Neural crest cell (in vitro differentiated cells): ENCODE measurements at regions not wholly inside any gene's neighbourhood (a gene's known extent, or its start where the extent isn't known, plus 50 kb on each side); places are given as distances from the start of the nearest gene placed in this dataset.

Experiments
- DNase-seq: peaks from one replicate; pipeline ENCODE4 v3.0.0; 2021; ENCODE audit warnings: low read depth, mixed read lengths, low spot score
- H3K27ac Mint-ChIP-seq: one replicate; pipeline ENCODE4 v1.8.0; 2021; ENCODE audit warnings: mild to moderate bottlenecking, mixed read lengths; ENCODE audit not compliant: unreplicated experiment
- H3K27me3 Mint-ChIP-seq: 2 replicates; pipeline ENCODE4 v1.8.0; 2021; ENCODE audit warnings: low read depth, mild to moderate bottlenecking, mixed read lengths
- H3K36me3 Mint-ChIP-seq: 2 replicates; pipeline ENCODE4 v1.8.0; 2021; ENCODE audit warnings: low read depth, mild to moderate bottlenecking, mixed read lengths
- H3K4me1 Mint-ChIP-seq: 2 replicates; pipeline ENCODE4 v1.8.0; 2021; ENCODE audit warnings: mixed read lengths
- H3K4me3 Mint-ChIP-seq: one replicate; pipeline ENCODE4 v1.8.0; 2021; ENCODE audit warnings: mild to moderate bottlenecking, mixed read lengths
- H3K9me3 Mint-ChIP-seq: 2 replicates; pipeline ENCODE4 v1.8.0; 2021; ENCODE audit warnings: mixed read lengths
- CTCF ChIP-seq: fragments of 200-600 bp; sonication (generic); conservative IDR thresholded peaks from 2 replicates; pipeline ENCODE4 v1.5.0; 2021; ENCODE audit warnings: antibody characterized with exemption, mild to moderate bottlenecking

GRCh38 chr12:124726596-124727263 is 136.9 kb downstream of the SCARB1 start:
- TF ChIP-seq CTCF: no peak
- H3K4me1 Mint-ChIP-seq: peaks cover 34% of the 10 kb centered on the region
- peaks cover 6% of the 10 kb centered on the region for H3K27me3 Mint-ChIP-seq
- DNase-seq: no peak
- peak overlapping the region; percentile 91 for H3K27ac Mint-ChIP-seq
- H3K36me3 Mint-ChIP-seq: no peaks in the 10 kb centered on the region
- H3K4me3 Mint-ChIP-seq: peak overlapping the region; percentile 31
- no peaks in the 10 kb centered on the region for H3K9me3 Mint-ChIP-seq

GRCh38 chr12:124725597-124726237 is 137.9 kb downstream of the SCARB1 start:
- Mint-ChIP-seq H3K4me1 (peaks cover 35% of the 10 kb centered on the region), H3K27ac (no peak overlapping the region), H3K27me3 (peaks cover 5% of the 10 kb centered on the region), H3K4me3 (no peak overlapping the region), H3K36me3 (no peaks in the 10 kb centered on the region), H3K9me3 (no peaks in the 10 kb centered on the region)
- DNase-seq: no peak
- no peak for TF ChIP-seq CTCF

- Mint-ChIP-seq H3K36me3 (no peaks in the 10 kb centered on the region), H3K27me3 (peaks cover 3% of the 10 kb centered on the region), H3K4me1 (peaks cover 35% of the 10 kb centered on the region), H3K4me3 (no peak overlapping the region), H3K9me3 (no peaks in the 10 kb centered on the region), H3K27ac (no peak overlapping the region)
- TF ChIP-seq CTCF: no peak
- DNase-seq: no peak
Observed at GRCh38 chr12:124725099-124725498, 138.6 kb downstream of the SCARB1 start.

GRCh38 chr12:124722878-124723277 is 140.8 kb downstream of the SCARB1 start:
- H3K9me3 Mint-ChIP-seq: no peaks in the 10 kb centered on the region
- no peak overlapping the region for H3K4me3 Mint-ChIP-seq
- no peaks in the 10 kb centered on the region for H3K36me3 Mint-ChIP-seq
- DNase-seq: no peak
- TF ChIP-seq CTCF: no peak
- no peak overlapping the region for H3K27ac Mint-ChIP-seq
- H3K27me3 Mint-ChIP-seq: peaks cover 4% of the 10 kb centered on the region
- peaks cover 46% of the 10 kb centered on the region for H3K4me1 Mint-ChIP-seq

GRCh38 chr12:124721501-124722162 is 142.0 kb downstream of the SCARB1 start:
- Mint-ChIP-seq H3K9me3 (no peaks in the 10 kb centered on the region), H3K27me3 (peaks cover 4% of the 10 kb centered on the region), H3K27ac (no peak overlapping the region), H3K36me3 (no peaks in the 10 kb centered on the region), H3K4me3 (no peak overlapping the region), H3K4me1 (peaks cover 37% of the 10 kb centered on the region)
- TF ChIP-seq CTCF: no peak
- no peak for DNase-seq
